ENCODE measurements at regions not wholly inside any gene's neighbourhood (a gene's known extent, or its start where the extent isn't known, plus 50 kb on each side); places are given as distances from the start of the nearest gene placed in this dataset.

GRCh38 chr17:43337684-43338428, 60.9 kb upstream of the ARL4D start:
- TF ChIP-seq POLR2A (IDR thresholded peaks at IDR 0.05) = no peak
- TF ChIP-seq, protein P1, sequence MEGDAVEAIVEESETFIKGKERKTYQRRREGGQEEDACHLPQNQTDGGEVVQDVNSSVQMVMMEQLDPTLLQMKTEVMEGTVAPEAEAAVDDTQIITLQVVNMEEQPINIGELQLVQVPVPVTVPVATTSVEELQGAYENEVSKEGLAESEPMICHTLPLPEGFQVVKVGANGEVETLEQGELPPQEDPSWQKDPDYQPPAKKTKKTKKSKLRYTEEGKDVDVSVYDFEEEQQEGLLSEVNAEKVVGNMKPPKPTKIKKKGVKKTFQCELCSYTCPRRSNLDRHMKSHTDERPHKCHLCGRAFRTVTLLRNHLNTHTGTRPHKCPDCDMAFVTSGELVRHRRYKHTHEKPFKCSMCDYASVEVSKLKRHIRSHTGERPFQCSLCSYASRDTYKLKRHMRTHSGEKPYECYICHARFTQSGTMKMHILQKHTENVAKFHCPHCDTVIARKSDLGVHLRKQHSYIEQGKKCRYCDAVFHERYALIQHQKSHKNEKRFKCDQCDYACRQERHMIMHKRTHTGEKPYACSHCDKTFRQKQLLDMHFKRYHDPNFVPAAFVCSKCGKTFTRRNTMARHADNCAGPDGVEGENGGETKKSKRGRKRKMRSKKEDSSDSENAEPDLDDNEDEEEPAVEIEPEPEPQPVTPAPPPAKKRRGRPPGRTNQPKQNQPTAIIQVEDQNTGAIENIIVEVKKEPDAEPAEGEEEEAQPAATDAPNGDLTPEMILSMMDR (IDR thresholded peaks at IDR 0.05) = no peak

All from Peyer's patch (tissue), 4 donors.